ENCODE measurements at regions not wholly inside any gene's neighbourhood (a gene's known extent, or its start where the extent isn't known, plus 50 kb on each side); places are given as distances from the start of the nearest gene placed in this dataset.

DNA sequence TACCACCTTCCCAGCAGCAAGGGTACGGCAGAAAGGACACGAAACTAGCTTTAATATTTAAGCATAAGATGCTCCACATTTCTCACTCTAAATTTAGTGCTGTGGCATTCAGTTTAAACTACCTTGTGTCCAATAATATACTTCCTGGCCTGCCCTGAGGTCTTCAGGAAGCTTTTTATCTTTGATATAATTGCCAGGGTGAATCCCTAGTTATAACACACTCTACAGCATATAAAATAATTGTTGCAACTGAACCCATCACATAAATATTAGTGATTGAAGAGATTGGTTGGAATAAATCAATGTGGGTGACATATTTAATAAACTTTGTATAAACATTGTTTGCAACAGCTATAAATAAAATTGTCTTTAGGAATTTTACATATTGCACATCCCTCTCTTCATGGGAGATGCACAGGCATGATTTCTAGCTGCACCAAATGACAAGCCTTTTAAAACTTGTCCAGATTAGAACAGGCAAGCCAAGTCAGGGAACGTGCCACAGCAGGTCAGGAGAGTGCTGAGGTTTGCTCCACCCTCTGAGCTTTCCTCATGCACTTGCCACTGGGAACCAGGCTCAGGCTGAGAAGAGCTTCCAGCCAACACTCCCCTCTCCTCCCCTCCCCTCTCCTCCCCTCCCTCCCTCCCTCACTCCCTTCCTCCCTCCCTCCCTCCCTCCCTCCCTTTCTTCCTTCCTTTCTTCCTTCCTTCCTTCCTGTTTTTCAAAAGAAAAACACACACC lies 623.2 kb upstream of the PKN2 start:
- H3K9me3 Mint-ChIP-seq: peaks cover 0 to 2% (median 0%) of the 10 kb centered on the region in 6 donors
- no peaks in the 10 kb centered on the region for H3K27me3 Mint-ChIP-seq (ENCODE audit: low read depth in 3 of 3)
- H3K27ac Mint-ChIP-seq: no peak overlapping the region
- no peak for DNase-seq
- no peak overlapping the region for H3K4me3 Mint-ChIP-seq
- H3K4me1 Mint-ChIP-seq: no peaks in the 10 kb centered on the region
- no peaks in the 10 kb centered on the region for H3K36me3 Mint-ChIP-seq

DNA sequence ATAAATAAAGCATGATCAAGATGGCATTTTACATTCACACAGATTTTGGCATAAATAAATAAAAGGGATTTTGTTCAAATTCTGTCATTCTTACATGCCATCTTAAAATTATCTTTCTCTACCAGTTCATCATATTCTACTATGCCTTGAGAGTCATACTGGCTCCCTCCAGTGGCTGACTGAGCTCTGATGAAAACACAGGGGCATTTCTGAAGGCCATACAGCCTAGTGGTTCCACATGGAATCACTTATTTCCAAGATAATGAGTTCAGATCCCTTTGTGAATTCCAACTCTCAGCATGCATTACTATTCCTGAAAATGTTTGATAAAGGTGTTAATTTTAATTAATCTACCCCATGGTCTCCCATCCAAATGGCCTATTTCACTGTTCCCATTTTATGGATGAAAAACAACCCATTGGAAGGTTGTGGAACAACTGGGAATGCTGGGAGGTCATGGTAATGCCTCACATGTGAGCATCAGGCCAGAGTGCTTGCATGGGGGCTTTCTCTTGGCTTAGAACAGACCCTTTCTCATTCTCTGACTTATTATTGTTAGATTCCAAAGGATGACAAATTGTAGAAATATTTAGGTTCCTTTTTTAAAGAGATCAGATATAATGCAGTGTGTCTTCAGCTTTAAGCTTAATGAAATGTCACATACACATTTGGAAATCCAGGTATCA lies 622.4 kb upstream of the PKN2 start:
- Mint-ChIP-seq H3K4me1 (no peaks in the 10 kb centered on the region), H3K9me3 (peaks cover 0 to 2% (median 0%) of the 10 kb centered on the region in 6 donors), H3K4me3 (no peak overlapping the region), H3K27me3 (ENCODE audit: low read depth in 3 of 3) (no peaks in the 10 kb centered on the region), H3K36me3 (no peaks in the 10 kb centered on the region), H3K27ac (no peak overlapping the region)
- peak in 1 of 3 donors; percentile 4 for DNase-seq

DNA sequence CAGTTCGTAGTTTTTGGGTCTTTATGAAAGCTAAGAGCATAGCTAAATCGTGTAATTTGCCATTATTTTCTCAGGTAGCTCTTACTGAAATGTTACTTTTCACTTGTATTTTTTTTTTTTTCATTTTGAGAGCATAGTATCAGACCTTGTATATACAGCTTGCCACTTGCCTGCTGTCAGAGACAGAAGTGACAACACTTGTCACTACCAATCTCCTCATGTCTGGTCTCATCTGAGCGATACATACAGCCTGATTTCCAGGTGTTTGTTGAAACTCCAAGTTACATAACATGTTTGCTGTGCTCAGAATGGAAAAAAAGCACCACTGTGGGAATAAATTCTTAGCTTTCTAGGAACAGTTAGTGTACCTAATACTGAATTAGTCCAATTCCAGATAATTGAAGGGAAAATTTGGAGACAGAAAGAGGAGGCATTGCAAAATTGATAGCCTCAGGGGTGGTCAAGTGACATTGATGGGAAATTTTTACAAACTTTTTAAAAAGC lies 621.4 kb upstream of the PKN2 start:
- H3K4me3 Mint-ChIP-seq: no peak overlapping the region
- no peaks in the 10 kb centered on the region for H3K27me3 Mint-ChIP-seq (ENCODE audit: low read depth in 3 of 3)
- peaks cover 0 to 2% (median 0%) of the 10 kb centered on the region in 6 donors for H3K9me3 Mint-ChIP-seq
- no peaks in the 10 kb centered on the region for H3K36me3 Mint-ChIP-seq
- no peaks in the 10 kb centered on the region for H3K4me1 Mint-ChIP-seq
- DNase-seq: no peak
- H3K27ac Mint-ChIP-seq: no peak overlapping the region

DNA sequence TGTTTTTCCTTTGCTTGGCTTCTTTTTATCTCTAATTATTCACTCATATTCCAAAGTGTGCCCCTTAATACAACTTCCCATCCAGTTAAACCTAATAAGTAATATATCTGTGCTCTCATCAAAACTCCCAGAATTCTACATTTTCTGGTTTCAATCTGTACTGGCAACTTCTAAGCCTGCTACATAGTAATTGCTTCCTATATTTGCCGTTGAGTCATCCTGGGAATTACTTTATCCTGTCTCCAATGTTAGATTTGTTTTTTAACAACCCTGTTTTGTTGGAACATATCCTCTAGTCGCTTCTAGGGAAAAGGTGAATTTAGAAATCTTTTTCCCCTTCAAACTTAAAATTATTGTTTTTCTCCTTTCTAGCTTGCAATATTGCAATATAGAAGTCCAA lies 620.5 kb upstream of the PKN2 start:
- peaks cover 0 to 2% (median 0%) of the 10 kb centered on the region in 6 donors for H3K9me3 Mint-ChIP-seq
- H3K4me1 Mint-ChIP-seq: no peaks in the 10 kb centered on the region
- no peak overlapping the region for H3K4me3 Mint-ChIP-seq
- no peaks in the 10 kb centered on the region for H3K36me3 Mint-ChIP-seq
- H3K27me3 Mint-ChIP-seq (ENCODE audit: low read depth in 3 of 3): no peaks in the 10 kb centered on the region
- no peak overlapping the region for H3K27ac Mint-ChIP-seq
- DNase-seq: no peak

DNA sequence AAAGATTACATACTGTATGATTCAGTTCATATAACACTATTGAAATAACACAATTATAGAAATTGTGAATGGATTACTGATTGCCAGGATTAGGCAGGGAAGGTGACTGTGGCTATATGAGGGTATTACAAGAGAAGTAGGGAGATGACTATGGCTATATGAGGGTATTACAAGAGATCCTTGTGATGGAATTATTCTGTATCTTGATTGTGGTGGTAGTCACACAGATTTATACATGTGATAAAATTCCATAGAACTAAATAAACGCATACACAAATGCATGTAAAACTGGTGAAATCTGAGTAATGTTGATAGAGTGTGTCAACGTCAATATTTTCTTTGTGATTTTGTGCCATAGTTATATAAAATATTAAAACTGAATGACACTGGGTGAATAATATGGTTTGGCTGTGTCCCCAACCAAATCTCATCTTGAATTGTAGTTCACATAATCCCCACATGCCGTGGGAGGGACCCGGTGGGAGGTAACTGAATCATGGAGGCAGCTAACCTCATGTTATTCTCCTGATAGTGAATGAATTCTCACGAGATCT lies 615.6 kb upstream of the PKN2 start:
- DNase-seq: no peak
- Mint-ChIP-seq H3K36me3 (no peaks in the 10 kb centered on the region), H3K4me3 (no peak overlapping the region), H3K27ac (no peak overlapping the region), H3K9me3 (peaks cover 0 to 2% (median 0%) of the 10 kb centered on the region in 6 donors), H3K27me3 (ENCODE audit: low read depth in 3 of 3) (peaks cover 0 to 2% (median 0%) of the 10 kb centered on the region in 3 donors), H3K4me1 (no peaks in the 10 kb centered on the region)

DNA sequence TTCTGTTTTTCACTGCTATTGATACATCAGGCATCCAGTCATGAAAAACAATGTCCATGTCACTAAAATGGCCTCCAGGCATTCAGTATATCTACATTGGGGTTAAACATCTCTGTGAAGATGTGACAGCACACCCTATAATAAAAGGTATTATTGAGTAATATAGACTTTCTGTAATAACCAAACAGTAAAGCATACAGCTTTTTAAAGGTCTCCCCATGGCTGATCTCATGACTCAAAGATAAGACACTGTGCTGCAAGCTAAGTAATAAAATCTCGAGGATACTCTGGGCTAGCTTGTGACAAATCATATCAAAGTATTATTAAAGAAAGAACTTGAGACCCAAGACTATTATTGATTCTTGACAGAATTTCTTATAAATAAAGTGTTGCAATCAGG lies 613.1 kb upstream of the PKN2 start:
- DNase-seq: no peak
- Mint-ChIP-seq H3K4me3 (no peak overlapping the region), H3K9me3 (no peaks in the 10 kb centered on the region), H3K27me3 (ENCODE audit: low read depth in 3 of 3) (peaks cover 0 to 3% (median 2%) of the 10 kb centered on the region in 3 donors), H3K27ac (no peak overlapping the region), H3K4me1 (no peaks in the 10 kb centered on the region), H3K36me3 (no peaks in the 10 kb centered on the region)

DNA sequence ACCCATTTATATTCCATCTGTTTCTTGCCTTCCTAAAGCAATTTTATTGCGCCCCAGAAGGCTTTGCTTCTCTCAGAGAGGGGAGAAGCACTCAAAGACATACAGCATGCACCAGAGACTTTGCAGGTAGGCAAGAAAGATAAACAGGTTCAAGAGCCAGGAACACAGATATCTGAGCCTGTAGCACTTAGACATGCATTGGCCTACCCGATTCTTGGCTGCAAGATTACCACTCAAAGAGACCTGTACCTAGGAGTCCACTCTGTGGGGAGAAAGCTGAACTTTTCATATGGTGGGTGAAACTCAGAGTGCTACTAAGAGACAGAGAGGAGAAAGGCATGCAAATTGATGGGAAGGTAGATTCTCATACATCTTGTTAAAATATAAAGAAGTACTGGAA lies 609.4 kb upstream of the PKN2 start:
- H3K27me3 Mint-ChIP-seq (ENCODE audit: low read depth in 3 of 3): peaks cover 0 to 3% (median 0%) of the 10 kb centered on the region in 3 donors
- no peaks in the 10 kb centered on the region for H3K4me1 Mint-ChIP-seq
- H3K4me3 Mint-ChIP-seq: no peak overlapping the region
- H3K27ac Mint-ChIP-seq: no peak overlapping the region
- peaks cover 0 to 5% (median 0%) of the 10 kb centered on the region in 6 donors for H3K9me3 Mint-ChIP-seq
- DNase-seq: no peak
- no peaks in the 10 kb centered on the region for H3K36me3 Mint-ChIP-seq

DNA sequence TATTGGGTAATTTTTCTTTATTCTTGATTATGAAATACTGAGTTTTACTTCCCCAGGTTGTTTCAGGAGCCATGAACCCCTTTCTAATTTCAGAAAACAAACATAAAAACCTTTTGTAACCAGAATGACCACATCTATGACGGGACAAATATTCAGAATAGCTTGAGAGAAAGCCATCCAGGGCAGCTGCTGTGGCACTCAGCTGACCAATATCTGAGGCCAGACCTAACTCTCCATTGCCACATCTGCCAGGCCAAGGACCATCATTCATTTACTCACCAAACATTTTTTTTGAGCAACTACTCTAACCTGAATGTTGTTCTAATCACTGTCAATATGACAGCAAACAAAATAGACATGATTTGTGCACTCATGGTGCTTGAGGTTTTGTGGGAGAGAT lies 608.3 kb upstream of the PKN2 start:
- no peak overlapping the region for H3K27ac Mint-ChIP-seq
- peaks cover 0 to 4% (median 0%) of the 10 kb centered on the region in 3 donors for H3K27me3 Mint-ChIP-seq (ENCODE audit: low read depth in 3 of 3)
- H3K4me3 Mint-ChIP-seq: no peak overlapping the region
- H3K9me3 Mint-ChIP-seq: peaks cover 0 to 5% (median 0%) of the 10 kb centered on the region in 6 donors
- H3K36me3 Mint-ChIP-seq: no peaks in the 10 kb centered on the region
- no peak for DNase-seq
- H3K4me1 Mint-ChIP-seq: no peaks in the 10 kb centered on the region

DNA sequence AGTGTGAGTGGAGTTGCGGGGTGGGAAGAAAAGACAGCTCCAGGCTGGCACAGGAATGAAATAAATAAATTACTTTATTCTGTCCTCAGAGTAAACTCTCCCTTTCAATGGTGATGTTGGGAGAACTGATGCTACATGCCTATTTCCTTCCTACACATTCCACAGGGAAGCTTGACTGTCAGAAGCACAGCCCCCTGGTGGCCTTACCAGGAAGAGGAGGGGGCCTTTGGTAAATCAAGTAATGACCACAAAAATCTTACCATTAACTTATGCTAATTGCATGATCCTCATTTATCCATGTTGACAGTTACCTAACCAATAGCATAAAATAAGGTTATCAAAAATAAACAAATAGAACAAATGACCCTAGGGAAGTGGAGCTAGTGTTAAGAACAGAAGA lies 605.0 kb upstream of the PKN2 start:
- H3K4me3 Mint-ChIP-seq: no peak overlapping the region
- no peaks in the 10 kb centered on the region for H3K36me3 Mint-ChIP-seq
- H3K4me1 Mint-ChIP-seq: no peaks in the 10 kb centered on the region
- H3K27ac Mint-ChIP-seq: no peak overlapping the region
- peaks cover 0 to 3% (median 0%) of the 10 kb centered on the region in 3 donors for H3K27me3 Mint-ChIP-seq (ENCODE audit: low read depth in 3 of 3)
- H3K9me3 Mint-ChIP-seq: peaks cover 0 to 5% (median 0%) of the 10 kb centered on the region in 6 donors
- DNase-seq: no peak

DNA sequence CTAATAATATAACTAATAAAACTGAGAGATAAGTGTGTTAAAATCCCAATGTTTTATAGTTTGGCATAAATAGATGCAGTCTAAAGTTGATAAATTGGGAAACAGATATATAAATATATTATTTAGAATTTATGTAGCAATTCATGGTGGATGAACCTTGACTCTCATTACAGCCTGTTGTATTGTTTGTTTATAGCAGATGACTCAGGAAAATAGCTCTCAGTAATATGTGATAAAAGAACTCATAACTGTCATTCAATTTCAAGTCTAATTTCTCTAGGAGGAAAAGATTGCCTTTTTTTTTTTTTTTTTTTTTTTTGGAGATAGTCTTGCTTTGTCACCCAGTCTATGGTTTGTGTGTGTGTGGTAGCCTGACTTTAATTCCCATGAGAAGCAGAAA lies 603.2 kb upstream of the PKN2 start:
- H3K27ac Mint-ChIP-seq: no peak overlapping the region
- no peaks in the 10 kb centered on the region for H3K36me3 Mint-ChIP-seq

DNA sequence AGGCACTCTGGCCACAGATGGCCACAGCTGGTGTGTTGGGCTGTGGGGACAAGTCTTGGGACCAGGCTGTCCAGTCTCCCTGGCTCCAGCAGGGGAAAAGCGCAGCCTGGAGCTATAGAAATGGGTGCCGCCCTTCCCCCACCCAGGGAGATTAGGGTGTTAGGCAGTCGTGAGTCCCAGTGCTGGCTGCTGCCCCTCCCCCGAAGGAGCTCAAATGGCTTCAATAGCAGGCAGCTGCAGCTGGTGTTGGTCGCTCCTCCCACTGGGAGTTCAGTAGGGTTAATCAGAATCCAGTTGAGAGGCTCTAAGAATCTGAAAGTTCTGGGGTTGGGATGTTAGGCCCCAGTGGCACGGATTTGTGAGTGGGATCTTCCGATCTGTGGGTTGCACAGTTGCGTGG lies 595.6 kb upstream of the PKN2 start:
- Mint-ChIP-seq H3K4me3 (no peak overlapping the region), H3K4me1 (no peaks in the 10 kb centered on the region), H3K36me3 (no peaks in the 10 kb centered on the region), H3K27ac (no peak overlapping the region), H3K27me3 (ENCODE audit: low read depth in 3 of 3) (peaks cover 0 to 5% (median 0%) of the 10 kb centered on the region in 3 donors), H3K9me3 (peaks cover 5 to 33% (median 11%) of the 10 kb centered on the region in 6 donors)
- DNase-seq: no peak

More for the DNA sequence above, 603.2 kb upstream of the PKN2 start:
- H3K4me3 Mint-ChIP-seq: no peak overlapping the region
- peaks cover 0 to 3% (median 0%) of the 10 kb centered on the region in 3 donors for H3K27me3 Mint-ChIP-seq (ENCODE audit: low read depth in 3 of 3)
- no peak for DNase-seq
- H3K9me3 Mint-ChIP-seq: peaks cover 0 to 16% (median 3%) of the 10 kb centered on the region in 6 donors
- no peaks in the 10 kb centered on the region for H3K4me1 Mint-ChIP-seq

DNA sequence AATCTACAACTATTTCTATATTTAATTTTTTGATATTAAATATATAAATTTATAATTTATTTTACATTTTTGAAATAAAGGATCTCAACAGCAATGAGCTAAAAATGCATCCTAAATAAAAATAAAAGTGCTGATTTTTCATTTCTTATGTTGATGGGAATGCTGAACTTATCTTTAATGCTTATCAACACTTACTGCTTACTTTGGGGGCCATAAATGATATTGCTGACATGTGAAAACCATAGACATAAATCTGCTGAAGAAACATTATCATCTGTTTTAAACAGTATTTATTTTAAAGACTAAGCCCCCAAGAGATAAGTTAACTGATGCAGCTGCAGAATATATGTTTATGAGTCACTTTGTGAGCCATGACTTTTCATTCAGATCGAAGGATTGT lies 594.1 kb upstream of the PKN2 start:
- Mint-ChIP-seq H3K9me3 (peaks cover 5 to 31% (median 11%) of the 10 kb centered on the region in 6 donors), H3K4me3 (no peak overlapping the region), H3K4me1 (no peaks in the 10 kb centered on the region), H3K36me3 (no peaks in the 10 kb centered on the region), H3K27ac (no peak overlapping the region), H3K27me3 (ENCODE audit: low read depth in 3 of 3) (peaks cover 0 to 5% (median 0%) of the 10 kb centered on the region in 3 donors)
- DNase-seq: no peak

DNA sequence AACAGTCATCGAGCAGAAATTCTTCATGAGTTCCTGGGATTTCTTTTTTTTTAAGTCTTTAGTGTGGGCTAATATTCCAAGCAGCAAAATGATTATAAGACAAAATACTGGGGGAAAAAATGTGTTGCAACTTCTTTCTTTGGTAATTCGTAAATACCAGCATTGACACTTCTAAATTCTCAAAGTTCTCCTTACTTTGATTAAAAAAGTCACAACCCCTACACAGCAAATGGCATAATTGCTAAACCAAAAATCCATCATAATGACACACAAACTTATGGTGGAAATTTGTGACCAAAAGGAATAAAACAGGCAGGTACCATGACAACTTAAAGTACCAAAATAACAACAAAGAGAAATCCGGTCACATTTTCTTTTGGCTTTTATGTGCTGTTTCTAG lies 585.2 kb upstream of the PKN2 start:
- Mint-ChIP-seq H3K9me3 (peaks cover 0 to 4% (median 0%) of the 10 kb centered on the region in 6 donors), H3K4me1 (no peaks in the 10 kb centered on the region), H3K27me3 (ENCODE audit: low read depth in 3 of 3) (no peaks in the 10 kb centered on the region), H3K36me3 (no peaks in the 10 kb centered on the region), H3K4me3 (no peak overlapping the region), H3K27ac (no peak overlapping the region)
- no peak for DNase-seq

DNA sequence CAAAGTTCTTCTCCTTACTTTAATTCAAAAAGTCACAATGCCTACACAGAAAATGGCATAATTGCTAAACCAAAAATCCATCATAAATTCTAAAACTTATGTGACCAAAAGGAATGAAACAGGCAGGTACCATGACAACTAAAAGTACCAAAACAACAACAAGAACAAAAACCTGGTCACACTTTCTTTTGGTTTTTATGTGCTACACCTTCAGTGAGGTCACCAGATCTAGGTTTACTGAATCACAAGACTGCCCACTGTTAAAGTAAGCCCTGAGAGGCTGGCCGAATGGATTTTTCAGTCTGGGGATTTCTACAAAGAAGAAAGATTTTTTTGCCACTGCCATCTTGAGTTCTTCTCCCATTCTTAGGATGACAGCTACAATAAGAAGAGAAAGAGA lies 583.0 kb upstream of the PKN2 start:
- Mint-ChIP-seq H3K4me1 (no peaks in the 10 kb centered on the region), H3K36me3 (no peaks in the 10 kb centered on the region), H3K27ac (no peak overlapping the region), H3K4me3 (no peak overlapping the region), H3K27me3 (ENCODE audit: low read depth in 3 of 3) (no peaks in the 10 kb centered on the region), H3K9me3 (peaks cover 0 to 4% (median under 1%) of the 10 kb centered on the region in 6 donors)
- no peak for DNase-seq

All from immature natural killer cell (primary cell).